CD4-positive, alpha-beta T cell treated with Interleukin-4 for 4 hours (primary cell): ENCODE measurements at regions not wholly inside any gene's neighbourhood (a gene's known extent, or its start where the extent isn't known, plus 50 kb on each side); places are given as distances from the start of the nearest gene placed in this dataset.

Experiments used
- DNase-seq: peaks from one replicate; pipeline ENCODE4 v3.0.0-alpha.2; 2020

DNA sequence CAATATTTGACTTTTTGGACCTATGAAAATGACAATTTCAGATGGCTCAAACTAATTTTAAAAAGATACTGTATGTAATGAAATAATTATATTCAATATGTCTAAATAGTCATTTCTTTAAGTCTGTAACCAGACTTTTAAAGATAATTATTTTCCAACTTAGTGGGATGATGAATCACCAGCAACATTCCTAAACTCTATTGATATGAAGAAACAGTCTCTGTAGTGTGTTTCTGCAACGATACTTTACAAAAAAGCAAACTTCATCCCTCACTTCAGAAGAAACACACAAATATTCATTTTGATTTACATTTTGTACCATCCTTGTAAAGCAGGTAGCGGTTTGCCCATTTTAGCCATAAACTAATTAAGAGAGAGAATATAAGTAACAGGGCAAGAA lies 417.4 kb downstream of the EFNB2 start:
- no peak for DNase-seq

DNA sequence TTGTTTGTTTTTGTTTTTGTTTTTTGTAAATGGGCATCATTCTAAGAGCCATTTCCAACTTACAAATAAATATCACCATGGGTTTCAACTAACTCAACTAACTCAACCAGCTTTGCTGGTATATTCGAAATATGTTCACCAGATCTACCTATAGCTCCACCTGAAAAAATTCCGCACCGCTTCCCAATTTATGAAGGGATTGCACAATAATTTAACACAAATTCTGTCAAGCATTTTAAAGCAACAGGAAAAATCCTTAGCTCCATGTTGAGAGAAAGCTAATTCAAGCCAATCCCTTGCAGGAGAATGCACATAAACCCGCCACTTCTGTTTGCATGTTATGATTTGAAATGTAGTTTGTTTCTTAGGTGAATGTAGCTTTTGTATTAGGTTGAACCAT lies 417.8 kb downstream of the EFNB2 start:
- no peak for DNase-seq

DNA sequence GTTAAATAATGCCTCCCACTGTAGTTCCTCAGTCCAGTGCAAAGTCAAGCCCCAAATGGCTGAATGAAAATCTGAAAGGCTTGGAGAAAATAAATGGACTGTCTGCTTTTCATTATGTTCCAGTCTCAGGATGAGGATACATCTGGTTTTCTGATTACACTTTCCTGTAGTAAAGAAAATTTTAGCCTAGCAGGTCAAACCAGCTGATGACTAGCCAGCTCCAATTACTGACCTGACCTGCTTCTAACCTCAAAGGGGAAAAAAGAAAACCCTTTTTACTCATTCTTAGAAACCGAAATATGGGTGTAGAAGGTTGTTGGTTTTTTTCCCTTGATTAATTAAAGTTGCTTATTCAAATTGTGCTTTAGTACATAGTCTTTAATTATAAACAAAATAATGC lies 418.4 kb downstream of the EFNB2 start:
- no peak for DNase-seq

DNA sequence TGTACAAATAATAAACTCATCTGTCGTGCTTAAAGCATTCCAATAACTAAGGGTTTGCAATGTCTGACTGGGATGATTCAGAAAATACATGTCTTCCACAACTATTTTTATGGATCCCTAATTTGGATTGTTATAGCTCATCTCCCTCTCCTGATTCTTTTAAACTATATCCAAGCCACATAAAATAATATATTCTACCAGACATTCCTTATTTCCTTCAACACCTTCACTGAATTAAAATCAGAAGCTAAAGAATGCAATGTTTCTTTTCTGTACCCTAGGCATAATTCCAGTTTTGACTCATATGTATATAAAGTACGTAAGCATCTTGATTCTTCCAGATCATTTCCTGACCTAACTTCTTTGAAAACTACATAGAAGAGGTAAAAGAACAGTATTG lies 420.4 kb downstream of the EFNB2 start:
- DNase-seq = no peak

DNA sequence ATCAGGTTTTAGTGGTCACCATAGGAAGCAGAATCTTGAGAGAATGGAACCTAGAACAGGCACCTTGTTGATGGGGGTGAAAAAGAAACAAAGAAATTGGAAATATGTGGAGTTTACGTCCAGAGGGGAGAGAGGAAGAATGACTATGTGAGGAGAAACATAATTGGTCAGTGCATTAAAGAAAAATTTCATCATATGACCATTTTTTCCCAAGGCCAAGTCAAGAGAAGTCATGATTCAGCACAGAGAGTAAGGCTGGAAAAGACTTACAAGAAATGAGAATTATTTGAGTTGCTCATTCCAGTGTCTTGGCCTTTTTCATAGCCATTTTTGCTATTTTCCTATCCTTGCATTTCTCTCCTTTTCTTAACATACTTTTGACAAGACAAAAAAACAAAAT lies 421.7 kb downstream of the EFNB2 start:
- no peak for DNase-seq

DNA sequence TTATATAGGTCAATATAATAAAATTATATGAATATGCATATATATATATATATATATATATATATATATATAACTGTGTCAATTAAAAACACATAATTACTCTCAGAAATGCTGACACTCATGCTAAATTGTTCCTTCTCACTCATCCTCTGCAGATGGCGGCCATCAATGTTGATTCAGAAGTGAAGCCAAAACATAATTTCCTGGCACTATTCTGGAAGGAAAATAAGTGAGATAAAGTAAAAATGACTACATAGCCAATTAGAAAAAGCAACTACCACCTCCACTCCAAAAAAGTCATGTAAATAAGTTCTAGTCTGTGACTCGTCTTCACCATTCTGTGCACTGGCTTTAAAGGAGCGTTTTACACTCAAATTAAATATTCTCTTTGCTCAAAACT lies 423.3 kb downstream of the EFNB2 start:
- DNase-seq = no peak

DNA sequence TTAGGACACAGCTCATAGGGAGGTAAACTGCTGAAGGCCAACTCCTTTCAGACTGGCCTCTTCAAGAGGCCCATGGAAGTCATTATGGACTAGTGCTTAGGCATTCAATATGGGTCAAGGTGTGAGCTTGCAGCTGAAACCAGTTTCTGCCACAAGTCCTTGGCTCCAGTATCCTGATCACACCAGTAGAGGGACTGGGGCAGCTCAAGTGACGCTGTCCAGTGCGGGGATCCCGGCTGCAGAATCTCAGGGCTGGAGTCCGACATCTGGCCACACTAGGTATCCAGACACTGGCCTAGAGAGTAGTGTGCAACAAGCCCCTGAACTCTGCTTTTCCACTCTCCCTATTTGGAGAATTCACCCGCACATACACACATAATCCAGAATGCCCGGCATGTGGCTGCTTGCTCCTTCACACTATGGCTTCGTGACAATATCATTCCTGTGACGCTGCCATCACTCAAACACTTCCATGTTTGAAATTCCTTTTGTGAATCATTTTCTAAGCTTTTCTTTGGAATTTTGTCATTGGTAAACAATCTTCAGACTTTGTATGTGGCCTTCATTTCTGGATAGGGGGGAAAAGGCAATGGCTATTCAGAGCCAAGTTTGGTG lies 425.1 kb downstream of the EFNB2 start:
- DNase-seq = no peak

DNA sequence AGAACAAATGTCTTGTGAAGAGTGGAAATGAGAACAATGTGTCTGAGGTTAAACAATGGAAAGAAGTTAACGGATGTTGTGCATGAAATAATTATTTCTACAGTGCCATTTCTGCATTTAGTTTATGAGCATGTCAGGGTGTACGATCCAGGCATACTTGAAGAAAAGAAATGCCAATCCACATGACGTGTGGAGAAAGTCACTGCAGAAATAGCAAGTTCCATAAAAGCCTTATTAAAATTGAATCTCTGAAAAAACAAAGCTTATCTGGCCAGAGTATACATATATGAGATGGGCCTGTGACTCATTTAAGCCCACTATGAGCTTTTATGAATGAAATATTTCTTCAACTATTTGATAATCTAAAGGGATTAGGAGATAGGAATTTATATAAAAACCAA lies 426.1 kb downstream of the EFNB2 start:
- no peak for DNase-seq

DNA sequence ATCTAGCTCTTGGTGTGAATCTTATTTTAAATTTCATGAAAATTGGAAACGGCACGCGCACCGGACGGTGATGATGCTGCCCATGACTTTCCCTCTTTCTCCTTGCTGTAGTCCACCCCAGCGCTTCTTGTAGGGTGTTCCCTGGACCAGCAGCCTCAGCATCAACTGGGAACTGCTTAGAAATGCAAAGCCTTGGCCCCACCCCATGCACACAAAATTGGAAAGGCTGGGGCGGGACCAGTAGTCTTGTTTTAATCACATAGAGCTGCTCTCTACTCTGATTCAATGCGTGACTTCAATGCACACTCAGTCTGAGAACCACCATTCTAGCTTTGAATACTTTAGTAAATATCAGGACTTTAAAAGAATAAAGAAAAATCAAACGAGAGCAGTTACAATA lies 427.1 kb downstream of the EFNB2 start:
- DNase-seq = no peak

DNA sequence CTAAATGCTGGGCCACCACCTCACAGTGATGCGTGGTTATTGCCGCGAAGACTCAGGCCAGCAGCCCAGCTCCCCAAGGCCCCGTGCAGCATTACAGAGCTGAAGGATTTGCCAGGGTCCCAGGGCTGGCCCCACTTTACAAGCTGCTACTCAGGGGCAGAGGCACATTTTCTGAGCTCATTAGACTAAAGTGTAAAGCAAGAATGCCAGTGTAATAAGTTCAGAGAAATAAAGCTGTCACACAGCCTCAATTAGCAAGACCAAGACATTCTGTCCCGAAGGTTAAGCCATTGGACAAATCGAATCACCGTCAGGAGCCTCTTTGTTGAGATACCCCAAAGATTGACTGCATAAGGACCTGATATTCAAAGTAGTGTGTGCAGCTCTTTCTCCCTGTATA lies 428.4 kb downstream of the EFNB2 start:
- no peak for DNase-seq

DNA sequence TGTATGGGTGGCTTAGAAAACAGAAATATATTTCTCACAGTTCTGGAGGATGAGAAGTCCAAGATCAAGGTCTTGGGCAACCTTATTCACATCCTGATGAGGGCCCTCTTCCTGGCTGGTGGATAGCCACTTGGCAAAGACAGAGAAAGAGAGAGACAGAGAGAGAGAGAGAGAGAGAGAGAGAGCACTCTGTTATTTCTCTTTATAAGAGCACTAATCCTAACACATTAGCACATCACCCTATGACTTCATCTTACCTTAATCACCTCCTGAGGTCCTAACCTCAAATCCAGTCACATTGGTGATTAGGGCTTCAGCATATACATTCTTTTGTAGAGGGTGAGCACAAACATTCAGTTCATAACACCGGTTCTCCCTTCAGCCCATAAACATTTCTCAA lies 430.3 kb downstream of the EFNB2 start:
- no peak for DNase-seq

DNA sequence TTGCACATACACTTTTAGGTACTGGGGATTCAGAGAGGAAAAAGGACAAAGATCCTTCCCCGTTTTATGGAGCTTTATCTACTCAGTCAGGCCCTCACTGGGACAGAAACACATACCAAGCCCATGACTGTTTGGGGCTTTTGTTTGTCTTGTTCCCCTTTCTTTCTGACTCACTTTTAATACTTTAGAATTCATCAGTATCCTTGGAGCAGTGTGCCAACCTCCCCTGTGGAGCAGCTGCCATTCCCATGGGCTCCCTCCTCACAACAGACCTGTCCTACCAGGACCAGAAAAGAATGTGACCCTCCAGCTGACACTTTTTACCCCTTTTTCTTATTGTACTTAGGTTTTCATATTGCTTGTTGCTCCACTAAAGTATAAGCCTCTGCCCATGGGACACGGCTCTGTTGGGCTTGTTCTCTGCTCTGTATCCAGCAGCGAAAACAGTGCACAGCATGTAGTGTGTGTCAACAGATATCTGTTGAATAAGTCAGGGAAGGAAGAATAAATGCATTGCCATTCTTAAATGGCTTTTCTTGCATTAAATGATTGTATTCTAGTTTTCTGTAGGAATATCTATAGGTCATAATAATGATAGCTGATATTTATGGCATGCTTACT lies 431.1 kb downstream of the EFNB2 start:
- DNase-seq = no peak

DNA sequence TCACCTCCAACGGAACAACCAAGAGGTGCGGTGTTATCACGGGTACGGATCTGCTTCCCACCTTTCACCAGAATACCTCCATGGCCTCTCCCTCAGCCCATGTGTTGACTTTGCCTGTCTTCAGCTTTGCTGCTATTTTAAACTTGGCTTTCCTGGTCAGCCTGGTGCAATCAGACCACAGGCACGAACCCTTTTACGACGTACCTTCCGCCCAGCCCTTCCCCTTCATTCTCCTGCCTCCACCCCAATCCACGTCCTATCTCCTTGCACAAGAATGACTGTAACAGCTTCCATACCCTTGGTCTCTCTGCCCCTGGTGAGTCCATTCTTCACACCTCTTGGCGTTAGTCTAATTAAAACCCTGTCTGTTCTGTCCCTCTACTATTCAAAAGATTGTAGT lies 431.7 kb downstream of the EFNB2 start:
- no peak for DNase-seq

DNA sequence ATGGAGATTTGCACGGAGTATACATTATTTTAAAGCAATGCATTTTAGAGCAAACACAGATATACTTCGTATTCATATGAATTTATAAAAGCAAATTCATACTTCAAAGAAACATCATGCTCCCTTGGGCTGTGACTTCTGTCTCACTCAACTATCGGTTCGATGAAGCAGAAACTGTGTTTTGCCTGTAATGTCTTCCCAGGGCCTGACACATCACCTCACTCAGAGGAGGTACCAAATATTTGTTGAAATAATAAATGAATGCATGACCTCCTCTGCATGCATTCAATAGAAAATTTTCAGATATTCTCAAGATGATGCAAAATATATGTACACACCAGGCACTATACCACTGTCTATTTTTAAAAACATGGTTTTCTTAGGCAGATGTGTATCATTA lies 432.7 kb downstream of the EFNB2 start:
- DNase-seq = no peak

DNA sequence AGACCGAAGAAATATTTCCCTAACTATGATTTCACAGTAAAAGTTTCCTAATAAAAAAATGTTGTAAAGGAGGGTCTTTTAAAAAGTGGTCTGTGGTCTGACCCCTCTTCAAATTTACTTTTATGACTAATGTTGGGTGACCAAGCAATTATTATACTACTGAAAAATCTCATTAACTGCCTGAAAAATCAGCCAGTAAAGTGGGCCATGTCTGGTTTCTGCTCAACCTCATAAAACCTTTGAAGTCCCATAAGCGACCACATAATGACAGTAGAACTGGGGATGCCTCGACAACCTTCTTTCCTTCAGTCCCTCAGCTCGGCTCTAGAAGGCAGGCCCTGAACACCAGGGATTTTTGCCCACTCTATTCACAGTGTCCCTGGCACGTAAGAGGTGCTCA lies 434.3 kb downstream of the EFNB2 start:
- no peak for DNase-seq

DNA sequence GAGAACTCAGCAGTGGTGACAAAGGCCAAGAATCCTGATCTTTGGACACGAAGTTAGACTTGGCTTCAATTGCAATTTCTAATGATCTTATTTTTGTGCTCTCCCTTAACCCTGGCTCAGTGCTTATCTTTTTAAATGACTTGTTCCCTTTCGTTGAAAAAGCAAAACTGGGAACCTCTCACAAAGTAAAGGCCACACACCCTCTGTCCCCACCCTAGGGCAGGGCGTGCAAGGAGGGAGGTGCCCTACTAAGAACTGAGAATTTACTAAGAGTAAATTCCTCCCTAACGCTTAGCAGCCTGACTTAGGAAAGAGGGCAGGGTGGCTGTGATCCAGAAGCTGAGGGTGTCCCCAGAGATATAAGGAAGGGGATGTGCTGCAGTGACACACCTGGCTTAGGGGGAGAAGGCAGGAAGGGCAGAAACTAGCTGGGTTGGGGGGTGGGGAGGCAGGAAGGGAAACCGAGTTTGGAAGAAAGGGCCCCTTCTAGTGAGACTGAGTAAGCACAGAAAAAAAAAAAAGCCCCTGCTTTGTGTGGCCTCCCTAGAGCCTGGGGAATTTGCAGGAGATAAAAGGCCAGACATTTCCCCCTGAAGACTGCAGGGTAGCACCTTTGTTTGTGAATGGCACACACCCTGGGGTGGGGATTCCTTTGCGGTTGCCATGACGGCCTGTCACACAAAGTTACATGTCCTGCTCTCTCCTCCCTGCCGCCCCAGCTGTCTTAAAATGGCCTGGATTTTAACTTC lies 435.1 kb downstream of the EFNB2 start:
- DNase-seq = no peak

DNA sequence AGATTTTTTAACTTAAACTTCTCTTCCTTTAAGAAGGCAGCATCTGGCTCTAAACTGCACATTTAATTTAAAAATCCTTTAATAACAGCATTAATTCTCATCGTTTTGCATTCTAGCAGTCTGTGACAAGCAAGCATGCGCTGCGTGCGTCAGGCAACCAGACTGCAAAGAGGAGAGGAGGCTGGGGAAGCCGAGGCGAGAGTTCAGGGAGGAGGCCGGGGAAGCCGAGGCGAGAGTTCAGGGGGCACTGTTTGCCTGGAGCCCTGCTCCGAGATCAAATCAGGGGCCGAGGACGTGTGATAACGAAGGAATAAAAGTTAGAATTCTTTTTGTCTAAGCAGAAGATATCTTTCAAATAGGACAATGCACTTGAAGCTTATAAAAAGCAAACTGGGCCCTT lies 435.7 kb downstream of the EFNB2 start:
- no peak for DNase-seq

DNA sequence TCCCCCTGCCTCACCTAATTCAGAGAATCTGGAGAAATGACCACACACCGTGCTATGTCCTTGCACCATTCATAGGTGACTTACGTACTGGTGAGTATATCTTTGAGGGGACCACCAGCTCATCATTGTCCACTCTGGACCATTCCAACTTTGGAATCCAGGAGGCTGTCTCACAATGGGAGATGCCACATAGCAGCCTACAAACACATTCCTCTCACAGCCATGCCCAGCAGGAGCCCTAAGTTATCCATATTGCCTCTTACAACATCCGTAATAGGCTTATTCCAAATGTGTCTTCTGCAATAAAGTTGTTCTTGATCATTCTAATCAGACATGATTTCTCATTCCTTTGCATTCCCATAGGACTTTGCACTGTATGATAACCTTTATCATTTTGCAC lies 436.7 kb downstream of the EFNB2 start:
- DNase-seq = no peak

DNA sequence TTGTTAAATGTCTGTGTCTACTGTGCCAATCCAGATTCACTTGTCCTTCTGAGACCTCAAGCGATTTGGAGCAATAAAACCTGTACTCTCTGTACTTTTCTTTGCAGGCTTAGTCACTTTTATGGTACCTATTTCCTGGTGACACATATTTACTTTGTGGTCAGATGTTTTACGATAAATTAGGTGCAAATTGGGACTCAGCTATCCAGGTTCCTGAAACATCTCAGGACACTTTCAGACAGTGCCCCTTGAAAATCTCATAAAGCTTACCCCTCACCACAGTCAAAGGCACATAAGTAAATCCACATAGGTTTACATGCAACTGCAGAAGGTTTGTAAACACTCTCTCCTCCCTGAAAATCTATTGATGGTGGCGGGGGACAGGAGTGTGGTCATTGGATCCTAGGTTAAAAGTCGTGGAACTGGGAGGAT lies 438.8 kb downstream of the EFNB2 start:
- no peak for DNase-seq

DNA sequence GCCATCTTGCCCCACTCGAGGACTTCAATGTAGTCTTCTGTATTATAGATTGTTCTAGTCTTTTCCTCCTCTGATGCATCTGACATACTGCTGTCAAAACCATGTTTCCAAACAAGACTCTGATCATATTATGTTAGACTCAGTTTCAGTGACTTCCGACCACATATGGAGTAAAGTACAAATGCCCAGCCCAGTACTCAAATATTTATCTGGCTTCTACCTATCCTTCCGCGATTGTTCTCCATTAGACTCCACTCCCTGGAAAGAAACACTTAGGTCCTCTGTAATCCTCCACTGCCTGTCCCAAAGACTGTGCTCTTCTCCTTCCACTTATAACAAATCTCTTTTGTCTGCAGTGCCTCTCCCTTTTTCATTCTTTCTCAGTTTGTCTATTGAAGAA lies 439.5 kb downstream of the EFNB2 start:
- DNase-seq = no peak

DNA sequence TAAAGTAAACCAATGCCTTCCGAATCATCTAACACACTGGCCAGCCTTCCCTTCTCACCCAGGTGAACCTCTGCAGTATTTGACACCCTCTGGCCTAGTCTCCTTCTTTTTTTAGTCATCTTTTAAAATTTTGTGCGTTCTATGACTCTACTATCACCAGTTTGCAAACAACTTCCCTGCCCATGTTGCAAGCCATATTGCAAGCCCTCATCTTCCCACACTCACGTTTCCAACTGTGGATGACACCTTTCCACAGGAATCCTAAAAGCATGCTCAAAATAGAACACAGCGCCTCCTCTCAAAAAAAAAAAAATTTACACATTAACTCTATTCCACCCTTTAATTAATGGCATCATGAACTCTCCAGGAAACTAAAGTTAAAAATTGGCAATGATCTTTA lies 440.1 kb downstream of the EFNB2 start:
- DNase-seq = no peak

DNA sequence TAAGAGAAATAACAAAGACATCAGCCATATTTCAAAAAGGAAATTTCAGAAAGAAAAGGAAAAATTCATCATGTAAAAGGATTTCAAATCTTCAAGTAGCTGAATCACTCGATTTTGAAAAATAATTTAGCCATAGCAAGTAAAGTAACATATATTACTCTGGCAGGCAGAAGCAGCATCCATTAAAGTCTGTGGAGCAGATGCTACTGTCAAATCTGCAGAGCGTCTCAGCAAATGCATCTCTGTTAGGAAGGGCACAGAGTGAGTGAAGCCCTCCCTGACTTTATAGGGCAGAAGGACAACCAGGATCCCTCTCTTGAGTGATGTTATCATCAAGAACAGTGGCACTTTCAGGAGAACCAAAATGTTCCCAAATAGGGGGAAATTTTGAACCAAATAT lies 445.5 kb downstream of the EFNB2 start:
- DNase-seq = no peak

DNA sequence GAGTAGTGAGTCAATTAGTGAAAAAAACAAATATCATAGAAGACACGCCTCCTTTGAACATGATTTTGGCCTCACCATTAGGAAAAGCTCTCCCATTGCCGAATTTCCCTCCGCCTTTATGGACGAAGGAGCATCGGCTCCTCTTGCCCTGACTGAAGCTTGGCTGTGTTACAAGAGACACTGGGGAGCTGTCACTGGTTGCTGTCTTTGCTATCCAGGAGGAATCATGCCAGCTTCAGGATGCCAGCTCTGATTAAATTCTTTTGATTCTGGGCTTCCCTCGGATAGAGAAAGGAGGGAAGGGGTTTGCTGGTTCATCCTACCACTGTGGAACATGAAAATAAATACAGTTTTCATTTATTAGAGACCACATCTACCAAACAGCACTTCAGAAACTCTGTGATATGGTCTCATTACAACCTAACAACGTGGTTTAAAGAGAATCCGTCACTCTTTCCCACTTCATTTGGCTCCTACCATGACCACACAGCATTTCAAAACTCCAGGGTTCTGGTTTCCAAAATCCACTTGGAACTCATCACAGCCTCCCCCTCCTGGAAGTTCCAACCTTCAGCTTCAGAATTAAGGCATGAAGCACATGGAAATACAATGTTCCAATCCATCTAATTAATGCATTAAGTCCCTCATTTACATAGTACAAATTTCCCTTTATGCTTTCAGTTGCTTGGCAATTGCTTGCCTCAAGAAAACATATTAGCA lies 446.0 kb downstream of the EFNB2 start:
- no peak for DNase-seq

DNA sequence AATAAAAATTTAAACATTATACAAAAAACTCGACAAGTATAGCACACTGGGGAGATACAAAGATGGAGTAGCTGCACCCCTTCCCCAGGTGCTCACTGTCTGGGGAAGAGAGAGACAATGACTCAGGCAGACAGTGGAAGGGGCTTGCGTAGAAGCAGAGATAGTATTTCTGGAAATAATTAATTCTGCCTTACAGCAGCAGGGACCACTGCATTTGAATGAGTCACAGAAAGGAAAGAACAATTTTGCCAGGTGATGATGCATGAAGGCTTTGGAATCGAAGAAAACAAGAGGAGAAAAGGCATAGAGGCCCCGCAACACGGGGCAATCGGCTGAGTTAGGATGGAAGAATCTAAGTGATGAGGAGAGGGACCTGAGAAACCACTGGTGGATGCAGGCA lies 447.4 kb downstream of the EFNB2 start:
- DNase-seq = no peak
